ENCODE measurements at regions not wholly inside any gene's neighbourhood (a gene's known extent, or its start where the extent isn't known, plus 50 kb on each side); places are given as distances from the start of the nearest gene placed in this dataset.

GRCh38 chr9:80352967-80353366 lies 781.2 kb downstream of the TLE4 start:
- TF ChIP-seq POLR2AphosphoS5 (IDR thresholded peaks at IDR 0.05; ENCODE audit: borderline replicate concordance, low read depth, low read length) = no peak
- no peak for TF ChIP-seq EZH2 (IDR thresholded peaks at IDR 0.05)
